ENCODE measurements at regions not wholly inside any gene's neighbourhood (a gene's known extent, or its start where the extent isn't known, plus 50 kb on each side); places are given as distances from the start of the nearest gene placed in this dataset.

GRCh38 chr14:43591776-43592175, 915.3 kb downstream of the FSCB start:
- no peak for TF ChIP-seq POLR2AphosphoS5 (IDR thresholded peaks at IDR 0.05)
- TF ChIP-seq EP300 (IDR thresholded peaks at IDR 0.05), result no peak
- no peak for TF ChIP-seq POLR2A (IDR thresholded peaks at IDR 0.05; ENCODE audit: low read depth)
- TF ChIP-seq CTCF (IDR thresholded peaks at IDR 0.05), result no peak
- no peak for DNase-seq (ENCODE audit: extremely low spot score)
- no peaks in the 10 kb centered on the region for H3K4me1 ChIP-seq
- H3K27me3 ChIP-seq, result no peaks in the 10 kb centered on the region
- H3K9me3 ChIP-seq, result no peaks in the 10 kb centered on the region
- WGBS, result 62% methylated on average over 3 of the region's 3 CpGs
- H3K27ac ChIP-seq (replicated peaks in 1 of 4), result no peak overlapping the region
- no peaks in the 10 kb centered on the region for H3K36me3 ChIP-seq
- intact Hi-C loops (cut with DNase I), result no loop called here
- no peak overlapping the region for H3K4me3 ChIP-seq

GRCh38 chr14:43587183-43587582, 919.9 kb downstream of the FSCB start:
- intact Hi-C loops (cut with DNase I), result no loop called here
- H3K36me3 ChIP-seq, result no peaks in the 10 kb centered on the region
- H3K4me1 ChIP-seq, result no peaks in the 10 kb centered on the region
- TF ChIP-seq EP300 (IDR thresholded peaks at IDR 0.05) (no peak), POLR2AphosphoS5 (IDR thresholded peaks at IDR 0.05) (no peak), CTCF (IDR thresholded peaks at IDR 0.05) (no peak)
- no peak overlapping the region for H3K27ac ChIP-seq (replicated peaks in 1 of 4)
- no peak for DNase-seq (ENCODE audit: extremely low spot score)
- H3K4me3 ChIP-seq, result no peak overlapping the region
- peaks cover 0 to under 1% (median 0%) of the 10 kb centered on the region in 4 donors for H3K9me3 ChIP-seq
- H3K27me3 ChIP-seq, result no peaks in the 10 kb centered on the region
- 77% methylated on average over 3 of the region's 3 CpGs for WGBS

- H3K9me3 ChIP-seq, result peaks cover 0 to 4% (median 0%) of the 10 kb centered on the region in 4 donors
- H3K4me1 ChIP-seq, result no peaks in the 10 kb centered on the region
- intact Hi-C loops (cut with DNase I), result no loop called here
- H3K36me3 ChIP-seq, result no peaks in the 10 kb centered on the region
- H3K27me3 ChIP-seq, result no peaks in the 10 kb centered on the region
- no peak overlapping the region for H3K27ac ChIP-seq (replicated peaks in 1 of 4)
- no peak overlapping the region for H3K4me3 ChIP-seq
- no peak for DNase-seq (ENCODE audit: extremely low spot score)
- WGBS, result 73% methylated on average over 2 of the region's 2 CpGs
- TF ChIP-seq POLR2AphosphoS5 (IDR thresholded peaks at IDR 0.05), result no peak
- TF ChIP-seq CTCF (IDR thresholded peaks at IDR 0.05), result no peak
- TF ChIP-seq EP300 (IDR thresholded peaks at IDR 0.05), result no peak
- TF ChIP-seq POLR2A (IDR thresholded peaks at IDR 0.05; ENCODE audit: low read depth), result no peak
These were observed 927.4 kb downstream of the FSCB start for GRCh38 chr14:43579671-43580070.

GRCh38 chr14:43568022-43568421, 939.1 kb downstream of the FSCB start:
- H3K27me3 ChIP-seq, result no peaks in the 10 kb centered on the region
- H3K4me1 ChIP-seq, result no peaks in the 10 kb centered on the region
- 73% methylated on average over 1 of the region's 1 CpG for WGBS

More at GRCh38 chr14:43568022-43568421, 939.1 kb downstream of the FSCB start:
- no peak overlapping the region for H3K4me3 ChIP-seq
- H3K27ac ChIP-seq (replicated peaks in 1 of 4), result no peak overlapping the region
- no peak for DNase-seq (ENCODE audit: extremely low spot score)
- intact Hi-C loops (cut with DNase I), result no loop called here
- H3K36me3 ChIP-seq, result no peaks in the 10 kb centered on the region
- H3K9me3 ChIP-seq, result no peaks in the 10 kb centered on the region
- TF ChIP-seq POLR2A (IDR thresholded peaks at IDR 0.05; ENCODE audit: low read depth), result no peak
- TF ChIP-seq CTCF (IDR thresholded peaks at IDR 0.05), result no peak
- no peak for TF ChIP-seq EP300 (IDR thresholded peaks at IDR 0.05)
- no peak for TF ChIP-seq POLR2AphosphoS5 (IDR thresholded peaks at IDR 0.05)
